B cell (primary cell): ENCODE measurements at regions not wholly inside any gene's neighbourhood (a gene's known extent, or its start where the extent isn't known, plus 50 kb on each side); places are given as distances from the start of the nearest gene placed in this dataset.

ENCODE experiments used
- ATAC-seq: fragments of 200-7000 bp; cut with Tn5 transposase; one replicate; pipeline ENCODE4 v1.10.0; 2021; ENCODE audit warnings: low read depth, mild to moderate bottlenecking, moderate number of reproducible peaks, moderate library complexity
- CTCF ChIA-PET: fragments of 350-600 bp; sonication (Branson Sonifier 250); formaldehyde crosslinking; loops from one replicate; lab custom pipeline; 2021; ENCODE audit warnings: antibody characterized with exemption, inconsistent platforms; lab: Charles Lee
- POLR2A ChIA-PET: fragments of 350-600 bp; sonication (Branson Sonifier 250); formaldehyde crosslinking; loops from one replicate; lab custom pipeline; 2021; ENCODE audit warnings: antibody characterized with exemption; lab: Charles Lee
- DNase-seq: peaks from one replicate; pipeline ENCODE4 v3.0.0; 2013
- H2AFZ ChIP-seq: 2 replicates; pipeline ENCODE4 v1.6.1; 2012; ENCODE audit warnings: mild to moderate bottlenecking, low read depth, low read length; ENCODE audit not compliant: insufficient read depth, poor library complexity, severe bottlenecking
- H3K27ac ChIP-seq, 2 donors: 1 replicate in 1 of 2; 2 replicates in 1 of 2; pipeline ENCODE4 v1.5.1; 2012 to 2013; ENCODE audit warnings: low read length in 2 of 2, mild to moderate bottlenecking in 2 of 2, moderate library complexity in 1 of 2
- H3K27me3 ChIP-seq, 4 experiments: fragments of 200-600 bp in 1 of 4; sonication (generic) in 1 of 4; replicated peaks in 1 of 4; 1 replicate in 2 of 4; 2 replicates in 2 of 4; pipeline versions ENCODE4 v1.6.1 to v1.7.0; 2013 to 2016; ENCODE audit warnings: low read length in 3 of 4, mild to moderate bottlenecking in 2 of 4, mixed read lengths in 1 of 4, moderate library complexity in 1 of 4; ENCODE audit not compliant: insufficient read depth in 4 of 4, control insufficient read depth in 3 of 4; ENCODE audit errors: control extremely low read depth in 1 of 4
- H3K36me3 ChIP-seq, 2 experiments: replicated peaks in 1 of 2; 1 replicate in 1 of 2; 2 replicates in 1 of 2; pipeline versions ENCODE4 v1.6.1 to v1.7.1; 2013; ENCODE audit warnings: low read length in 1 of 2; ENCODE audit not compliant: insufficient read depth in 2 of 2, control insufficient read depth in 1 of 2; ENCODE audit errors: control extremely low read depth in 1 of 2, extremely low read depth in 1 of 2
- H3K4me1 ChIP-seq, 2 donors: fragments of 200-600 bp in 1 of 2; sonication (generic) in 1 of 2; 1 replicate in 1 of 2; 2 replicates in 1 of 2; pipeline versions ENCODE4 v1.5.1 to v1.6.1; 2013 to 2017; ENCODE audit warnings: low read length in 2 of 2; ENCODE audit not compliant: control insufficient read depth in 2 of 2, insufficient read depth in 2 of 2
- H3K4me2 ChIP-seq: replicated peaks from 2 replicates; pipeline ENCODE3; 2012; ENCODE audit warnings: mild to moderate bottlenecking, low read depth, low read length; ENCODE audit not compliant: poor library complexity, severe bottlenecking
- H3K4me3 ChIP-seq, 5 experiments: fragments of 200-600 bp in 1 of 5; sonication (generic) in 1 of 5; 1 replicate in 3 of 5; 2 replicates in 2 of 5; pipeline versions ENCODE4 v1.5.1 to v1.7.0; 2011 to 2016; ENCODE audit warnings: low read length in 4 of 5, mild to moderate bottlenecking in 4 of 5, low read depth in 2 of 5, control low read depth in 1 of 5, moderate library complexity in 1 of 5; ENCODE audit not compliant: insufficient read depth in 1 of 5; ENCODE audit errors: control extremely low read depth in 1 of 5, extremely low read depth in 1 of 5
- H3K79me2 ChIP-seq: fragments of 200-600 bp; sonication (generic); one replicate; pipeline ENCODE4 v1.6.0; 2016; ENCODE audit warnings: low read length; ENCODE audit not compliant: control insufficient read depth, insufficient read depth
- H3K9ac ChIP-seq: fragments of 200-600 bp; sonication (generic); 2 replicates; pipeline ENCODE4 v1.6.1; 2017; ENCODE audit warnings: mild to moderate bottlenecking, low read length, moderate library complexity
- H3K9me3 ChIP-seq, 3 donors: one replicate each; pipeline versions ENCODE4 v1.6.1 to v1.7.1; 2013; ENCODE audit warnings: low read length in 2 of 3; ENCODE audit not compliant: control insufficient read depth in 2 of 3, insufficient read depth in 1 of 3; ENCODE audit errors: control extremely low read depth in 1 of 3
- H4K20me1 ChIP-seq: 2 replicates; pipeline ENCODE4 v1.6.0; 2012; ENCODE audit warnings: mild to moderate bottlenecking, low read length; ENCODE audit not compliant: insufficient read depth, control insufficient read depth, poor library complexity, severe bottlenecking
- H3K27ac Mint-ChIP-seq: one replicate; pipeline ENCODE4 v1.8.0; 2021; ENCODE audit warnings: mixed read lengths
- H3K27me3 Mint-ChIP-seq: one replicate; pipeline ENCODE4 v1.8.0; 2021; ENCODE audit warnings: mixed read lengths
- H3K4me1 Mint-ChIP-seq: one replicate; pipeline ENCODE4 v1.8.0; 2021; ENCODE audit warnings: mixed read lengths
- H3K4me3 Mint-ChIP-seq: one replicate; pipeline ENCODE4 v1.8.0; 2021; ENCODE audit warnings: mixed read lengths
- H3K9me3 Mint-ChIP-seq: one replicate; pipeline ENCODE4 v1.8.0; 2022; ENCODE audit warnings: mixed read lengths; ENCODE audit not compliant: insufficient read depth
- CTCF ChIP-seq: fragments of 200-600 bp; IDR thresholded peaks from one replicate; pipeline ENCODE4 v1.8.0; 2022; ENCODE audit warnings: antibody characterized with exemption, mild to moderate bottlenecking
- EZH2 ChIP-seq: IDR thresholded peaks from 2 replicates; pipeline ENCODE4 v1.6.1; 2012; ENCODE audit warnings: borderline replicate concordance, low read depth, mild to moderate bottlenecking, moderate library complexity, low read length; ENCODE audit not compliant: insufficient read depth, poor library complexity, severe bottlenecking
- WGBS: methylation state at CpG from one replicate; pipeline ENCODE4 v1.1.5; 2013; ENCODE audit warnings: missing lambda C conversion rate; ENCODE audit not compliant: insufficient coverage; 5-methylcytosine and 5-hydroxymethylcytosine counted together
- intact Hi-C: fragments of 100-400 bp; cut with micrococcal nuclease; formaldehyde crosslinking; loops from one replicate; pipeline ENCODE4 v1.10.0; 2022

GRCh38 chr6:48315051-48315719 lies 204.2 kb upstream of the PTCHD4 start:
- H4K20me1 ChIP-seq = no peaks in the 10 kb centered on the region
- no peaks in the 10 kb centered on the region for H3K4me1 Mint-ChIP-seq
- H3K4me2 ChIP-seq = no peak overlapping the region
- no peaks in the 10 kb centered on the region for H3K9me3 Mint-ChIP-seq
- H3K27me3 Mint-ChIP-seq = no peaks in the 10 kb centered on the region
- no peaks in the 10 kb centered on the region for H3K36me3 ChIP-seq
- H3K4me3 ChIP-seq = no peak overlapping the region
- CTCF ChIA-PET = no interaction called here
- ATAC-seq (no peak), DNase-seq (no peak)
- no peak overlapping the region for H3K9ac ChIP-seq
- H3K79me2 ChIP-seq = no peaks in the 10 kb centered on the region
- H3K4me1 ChIP-seq = no peaks in the 10 kb centered on the region
- H3K27ac Mint-ChIP-seq = no peak overlapping the region
- 88% methylated on average over 1 of the region's 5 CpGs for WGBS
- intact Hi-C loops = no loop called here
- H3K27me3 ChIP-seq = no peaks in the 10 kb centered on the region
- H3K27ac ChIP-seq = no peak overlapping the region
- no peak overlapping the region for H2AFZ ChIP-seq
- POLR2A ChIA-PET = no interaction called here
- H3K4me3 Mint-ChIP-seq = no peak overlapping the region
- peaks cover 0 to 3% (median 0%) of the 10 kb centered on the region in 3 donors for H3K9me3 ChIP-seq
- no peak for TF ChIP-seq EZH2
- TF ChIP-seq CTCF = no peak

GRCh38 chr6:48311301-48311700 lies 200.3 kb upstream of the PTCHD4 start:
- no peaks in the 10 kb centered on the region for H3K4me1 Mint-ChIP-seq
- Histone ChIP-seq H3K27me3 (no peaks in the 10 kb centered on the region), H3K4me2 (no peak overlapping the region), H3K79me2 (no peaks in the 10 kb centered on the region), H3K27ac (no peak overlapping the region), H3K4me3 (no peak overlapping the region), H3K4me1 (no peaks in the 10 kb centered on the region), H3K36me3 (no peaks in the 10 kb centered on the region), H4K20me1 (no peaks in the 10 kb centered on the region), H3K9me3 (no peaks in the 10 kb centered on the region), H2AFZ (no peak overlapping the region), H3K9ac (no peak overlapping the region)
- ATAC-seq = no peak
- no peaks in the 10 kb centered on the region for H3K9me3 Mint-ChIP-seq
- no peak for DNase-seq
- intact Hi-C loops = no loop called here
- no peak overlapping the region for H3K4me3 Mint-ChIP-seq
- H3K27me3 Mint-ChIP-seq = no peaks in the 10 kb centered on the region
- ChIA-PET CTCF (no interaction called here), POLR2A (no interaction called here)
- TF ChIP-seq EZH2 (no peak), CTCF (no peak)
- no peak overlapping the region for H3K27ac Mint-ChIP-seq
